Skeletal muscle tissue (tissue), 3 donors: ENCODE measurements at regions not wholly inside any gene's neighbourhood (a gene's known extent, or its start where the extent isn't known, plus 50 kb on each side); places are given as distances from the start of the nearest gene placed in this dataset.
"Not testable (repeated sequence)": the region's sequence is repeated elsewhere in the genome, so short reads cannot be mapped to it uniquely, and the experiment has no call there.

Experiments
- H3K27ac ChIP-seq: one replicate; pipeline ENCODE4 v1.7.0; 2013; ENCODE audit warnings: mild to moderate bottlenecking, low read depth, low read length, inconsistent platforms
- H3K27me3 ChIP-seq, 3 donors: one replicate each; pipeline ENCODE4 v1.7.0; 2013; ENCODE audit warnings: low read length in 3 of 3; ENCODE audit not compliant: control insufficient read depth in 3 of 3, insufficient read depth in 3 of 3
- H3K36me3 ChIP-seq, 3 donors: one replicate each; pipeline ENCODE4 v1.7.0; 2013; ENCODE audit warnings: low read length in 3 of 3; ENCODE audit not compliant: control insufficient read depth in 3 of 3, insufficient read depth in 3 of 3
- H3K4me1 ChIP-seq, 3 donors: one replicate each; pipeline ENCODE4 v1.7.0; 2013; ENCODE audit warnings: low read length in 3 of 3, mild to moderate bottlenecking in 3 of 3; ENCODE audit not compliant: control insufficient read depth in 3 of 3, insufficient read depth in 3 of 3
- H3K4me3 ChIP-seq, 3 donors: one replicate each; pipeline ENCODE4 v1.7.0; 2013; ENCODE audit warnings: low read length in 3 of 3
- H3K9ac ChIP-seq, 3 donors: one replicate each; pipeline ENCODE4 v1.7.0; 2013; ENCODE audit warnings: low read length in 3 of 3, mild to moderate bottlenecking in 3 of 3, moderate library complexity in 2 of 3, low read depth in 1 of 3
- H3K9me3 ChIP-seq, 3 donors: one replicate each; pipeline ENCODE4 v1.7.0; 2013; ENCODE audit warnings: low read length in 3 of 3; ENCODE audit not compliant: control insufficient read depth in 3 of 3
- donor health status: Osteomylitis.

- H3K27ac ChIP-seq: no peak overlapping the region
- H3K36me3 ChIP-seq: no peaks in the 10 kb centered on the region
- no peaks in the 10 kb centered on the region for H3K4me1 ChIP-seq
- H3K27me3 ChIP-seq: no peaks in the 10 kb centered on the region
- no peaks in the 10 kb centered on the region for H3K9me3 ChIP-seq
- H3K9ac ChIP-seq: no peak overlapping the region
- no peak overlapping the region for H3K4me3 ChIP-seq
Measured at GRCh38 chr13:69092615-69093322, 1014.9 kb upstream of the ATXN8OS start.

- Histone ChIP-seq H3K36me3 (no peaks in the 10 kb centered on the region), H3K27ac (no peak overlapping the region), H3K4me3 (no peak overlapping the region), H3K9me3 (no peaks in the 10 kb centered on the region), H3K9ac (no peak overlapping the region), H3K27me3 (no peaks in the 10 kb centered on the region), H3K4me1 (no peaks in the 10 kb centered on the region)
Measured at GRCh38 chr13:69077267-69077666, 1030.4 kb upstream of the ATXN8OS start.

- Histone ChIP-seq H3K9ac (no peak overlapping the region), H3K4me3 (no peak overlapping the region), H3K27ac (no peak overlapping the region), H3K36me3 (no peaks in the 10 kb centered on the region), H3K9me3 (no peaks in the 10 kb centered on the region), H3K27me3 (no peaks in the 10 kb centered on the region), H3K4me1 (no peaks in the 10 kb centered on the region)
Measured at GRCh38 chr13:69069554-69070133, 1038.0 kb upstream of the ATXN8OS start.

GRCh38 chr13:69050696-69051095, 1056.9 kb upstream of the ATXN8OS start:
- no peaks in the 10 kb centered on the region for H3K27me3 ChIP-seq
- no peaks in the 10 kb centered on the region for H3K36me3 ChIP-seq
- no peak overlapping the region for H3K4me3 ChIP-seq
- no peak overlapping the region for H3K27ac ChIP-seq
- no peaks in the 10 kb centered on the region for H3K4me1 ChIP-seq
- H3K9me3 ChIP-seq: no peaks in the 10 kb centered on the region
- H3K9ac ChIP-seq: no peak overlapping the region

- Histone ChIP-seq H3K4me1 (no peaks in the 10 kb centered on the region), H3K9me3 (no peaks in the 10 kb centered on the region), H3K4me3 (no peak overlapping the region), H3K27me3 (no peaks in the 10 kb centered on the region), H3K36me3 (no peaks in the 10 kb centered on the region), H3K9ac (no peak overlapping the region), H3K27ac (no peak overlapping the region)
Measured at GRCh38 chr13:69044629-69045028, 1063.0 kb upstream of the ATXN8OS start.

GRCh38 chr13:69040898-69041297, 1066.7 kb upstream of the ATXN8OS start:
- no peaks in the 10 kb centered on the region for H3K9me3 ChIP-seq
- no peaks in the 10 kb centered on the region for H3K4me1 ChIP-seq
- no peak overlapping the region for H3K4me3 ChIP-seq
- no peak overlapping the region for H3K27ac ChIP-seq
- H3K27me3 ChIP-seq: no peaks in the 10 kb centered on the region
- no peak overlapping the region for H3K9ac ChIP-seq
- H3K36me3 ChIP-seq: no peaks in the 10 kb centered on the region

GRCh38 chr13:69035771-69036170, 1071.9 kb upstream of the ATXN8OS start:
- H3K27me3 ChIP-seq: no peaks in the 10 kb centered on the region
- H3K4me1 ChIP-seq: no peaks in the 10 kb centered on the region
- no peak overlapping the region for H3K27ac ChIP-seq
- H3K9me3 ChIP-seq: no peaks in the 10 kb centered on the region
- H3K9ac ChIP-seq: no peak overlapping the region
- no peak overlapping the region for H3K4me3 ChIP-seq
- no peaks in the 10 kb centered on the region for H3K36me3 ChIP-seq

GRCh38 chr13:69028936-69029335, 1078.7 kb upstream of the ATXN8OS start:
- no peak overlapping the region for H3K27ac ChIP-seq

GRCh38 chr13:69020120-69020519, 1087.5 kb upstream of the ATXN8OS start:
- Histone ChIP-seq H3K9ac (no peak overlapping the region), H3K27ac (no peak overlapping the region), H3K4me3 (no peak overlapping the region), H3K4me1 (no peaks in the 10 kb centered on the region), H3K27me3 (no peaks in the 10 kb centered on the region), H3K9me3 (no peaks in the 10 kb centered on the region), H3K36me3 (no peaks in the 10 kb centered on the region)

More at GRCh38 chr13:69028936-69029335, 1078.7 kb upstream of the ATXN8OS start:
- H3K36me3 ChIP-seq: no peaks in the 10 kb centered on the region
- no peaks in the 10 kb centered on the region for H3K9me3 ChIP-seq
- no peak overlapping the region for H3K9ac ChIP-seq
- no peak overlapping the region for H3K4me3 ChIP-seq
- H3K4me1 ChIP-seq: no peaks in the 10 kb centered on the region
- no peaks in the 10 kb centered on the region for H3K27me3 ChIP-seq

GRCh38 chr13:69018173-69018572, 1089.5 kb upstream of the ATXN8OS start:
- not testable (repeated sequence) for H3K27ac ChIP-seq, H3K9me3 ChIP-seq, H3K36me3 ChIP-seq, H3K4me1 ChIP-seq, H3K9ac ChIP-seq, H3K27me3 ChIP-seq, H3K4me3 ChIP-seq
